ENCODE measurements at regions not wholly inside any gene's neighbourhood (a gene's known extent, or its start where the extent isn't known, plus 50 kb on each side); places are given as distances from the start of the nearest gene placed in this dataset.

- TF ChIP-seq ZNF10 (tag by site-specific recombination; IDR thresholded peaks at IDR 0.05) = no peak
- TF ChIP-seq ZNF175 (tag by site-specific recombination; IDR thresholded peaks at IDR 0.05) = no peak
- TF ChIP-seq ZNF19 (tag by site-specific recombination; IDR thresholded peaks at IDR 0.05; ENCODE audit: low read depth) = no peak
These were observed 271.0 kb downstream of the SLITRK5 start (continued) for GRCh38 chr13:87942205-87942604.

- no peak for TF ChIP-seq ZNF791 (tag by site-specific recombination; IDR thresholded peaks at IDR 0.05)
- TF ChIP-seq ZNF449 (tag by site-specific recombination; IDR thresholded peaks at IDR 0.05) = no peak
- no peak for TF ChIP-seq KLF8 (tag by site-specific recombination; IDR thresholded peaks at IDR 0.05)
- TF ChIP-seq ZNF596 (tag by site-specific recombination; IDR thresholded peaks at IDR 0.05) = no peak
- no peak for TF ChIP-seq HIC1 (tag by site-specific recombination; IDR thresholded peaks at IDR 0.05)
- TF ChIP-seq SETDB1 (IDR thresholded peaks at IDR 0.05; ENCODE audit: insufficient read length, low read length) = no peak
- TF ChIP-seq HOXA7 (CRISPR knock-in tag; IDR thresholded peaks at IDR 0.05; ENCODE audit: borderline replicate concordance) = no peak
- no peak for TF ChIP-seq ZNF114 (tag by site-specific recombination; IDR thresholded peaks at IDR 0.05)
- no peak for TF ChIP-seq ZNF530 (tag by site-specific recombination; IDR thresholded peaks at IDR 0.05; ENCODE audit: low read depth)
- no peak for TF ChIP-seq ZSCAN16 (tag by site-specific recombination; IDR thresholded peaks at IDR 0.05)
- no peak for TF ChIP-seq ZNF670 (tag by site-specific recombination; IDR thresholded peaks at IDR 0.05; ENCODE audit: low read depth)
- no peak for TF ChIP-seq ZNF548 (tag by site-specific recombination; IDR thresholded peaks at IDR 0.05)
- TF ChIP-seq RBAK (tag by site-specific recombination; IDR thresholded peaks at IDR 0.05) = no peak
- no peak for TF ChIP-seq ZBTB7A (tag by site-specific recombination; IDR thresholded peaks at IDR 0.05; ENCODE audit: low read depth)
- TF ChIP-seq ZNF398 (tag by site-specific recombination; IDR thresholded peaks at IDR 0.05) = no peak
- H3K27ac ChIP-seq (ENCODE audit: extremely low read depth, low read depth, low read length) = no peak overlapping the region
- no peaks in the 10 kb centered on the region for H3K36me3 ChIP-seq (ENCODE audit: control insufficient read depth in 2 of 2, insufficient read depth in 1 of 2, low read length in 2 of 2)
- POLR2A ChIA-PET = no interaction called here
- CTCF ChIA-PET = no interaction called here
- H3K4me3 ChIP-seq (ENCODE audit: low read depth, low read length) = no peak overlapping the region
- H3K4me1 ChIP-seq (ENCODE audit: control insufficient read depth, insufficient read depth, low read length) = no peaks in the 10 kb centered on the region
- no peaks in the 10 kb centered on the region for H3K9me3 ChIP-seq (ENCODE audit: control insufficient read depth, insufficient read depth, low read depth, low read length)
These were observed 272.9 kb downstream of the SLITRK5 start for GRCh38 chr13:87944038-87944437.

GRCh38 chr13:87952377-87952776 is 281.2 kb downstream of the SLITRK5 start:
- TF ChIP-seq ZNF175 (tag by site-specific recombination; IDR thresholded peaks at IDR 0.05) = no peak
- TF ChIP-seq ZSCAN30 (tag by site-specific recombination; IDR thresholded peaks at IDR 0.05) = no peak
- ChIA-PET POLR2A (no interaction called here), CTCF (no interaction called here)
- no peak overlapping the region for H3K4me3 ChIP-seq (ENCODE audit: low read depth, low read length)
- no peaks in the 10 kb centered on the region for H3K9me3 ChIP-seq (ENCODE audit: control insufficient read depth, insufficient read depth, low read depth, low read length)
- H3K4me1 ChIP-seq (ENCODE audit: control insufficient read depth, insufficient read depth, low read length) = no peaks in the 10 kb centered on the region
- H3K36me3 ChIP-seq (ENCODE audit: control insufficient read depth in 2 of 2, insufficient read depth in 1 of 2, low read length in 2 of 2) = no peaks in the 10 kb centered on the region
- H3K27ac ChIP-seq (ENCODE audit: extremely low read depth, low read depth, low read length) = no peak overlapping the region

All from HEK293 (cell line).